ENCODE measurements at regions not wholly inside any gene's neighbourhood (a gene's known extent, or its start where the extent isn't known, plus 50 kb on each side); places are given as distances from the start of the nearest gene placed in this dataset.

- no peak for TF ChIP-seq POLR2A (IDR thresholded peaks at IDR 0.05)
- TF ChIP-seq, protein P1, sequence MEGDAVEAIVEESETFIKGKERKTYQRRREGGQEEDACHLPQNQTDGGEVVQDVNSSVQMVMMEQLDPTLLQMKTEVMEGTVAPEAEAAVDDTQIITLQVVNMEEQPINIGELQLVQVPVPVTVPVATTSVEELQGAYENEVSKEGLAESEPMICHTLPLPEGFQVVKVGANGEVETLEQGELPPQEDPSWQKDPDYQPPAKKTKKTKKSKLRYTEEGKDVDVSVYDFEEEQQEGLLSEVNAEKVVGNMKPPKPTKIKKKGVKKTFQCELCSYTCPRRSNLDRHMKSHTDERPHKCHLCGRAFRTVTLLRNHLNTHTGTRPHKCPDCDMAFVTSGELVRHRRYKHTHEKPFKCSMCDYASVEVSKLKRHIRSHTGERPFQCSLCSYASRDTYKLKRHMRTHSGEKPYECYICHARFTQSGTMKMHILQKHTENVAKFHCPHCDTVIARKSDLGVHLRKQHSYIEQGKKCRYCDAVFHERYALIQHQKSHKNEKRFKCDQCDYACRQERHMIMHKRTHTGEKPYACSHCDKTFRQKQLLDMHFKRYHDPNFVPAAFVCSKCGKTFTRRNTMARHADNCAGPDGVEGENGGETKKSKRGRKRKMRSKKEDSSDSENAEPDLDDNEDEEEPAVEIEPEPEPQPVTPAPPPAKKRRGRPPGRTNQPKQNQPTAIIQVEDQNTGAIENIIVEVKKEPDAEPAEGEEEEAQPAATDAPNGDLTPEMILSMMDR (IDR thresholded peaks at IDR 0.05), result no peak
These were observed 427.1 kb downstream of the KDM5D start for GRCh38 chrY:19317271-19317987.
